Right atrium auricular region (tissue), 2 donors: ENCODE measurements at regions not wholly inside any gene's neighbourhood (a gene's known extent, or its start where the extent isn't known, plus 50 kb on each side); places are given as distances from the start of the nearest gene placed in this dataset.

Experiments
- DNase-seq: peaks from one replicate; pipeline ENCODE4 v3.0.0-alpha.2; 2019; ENCODE audit warnings: low spot score
- H3K27ac ChIP-seq, 2 donors: fragments of 200-600 bp; sonication (generic); 1 replicate in 1 of 2; 2 replicates in 1 of 2; pipeline ENCODE4 v1.5.1; 2016 to 2019
- H3K27me3 ChIP-seq, 2 donors: fragments of 200-600 bp; sonication (generic); one replicate each; pipeline versions ENCODE4 v1.5.1 to v1.6.0; 2017 to 2019
- H3K36me3 ChIP-seq: fragments of 200-600 bp; sonication (generic); one replicate; pipeline ENCODE4 v1.5.1; 2016
- H3K4me1 ChIP-seq, 2 donors: fragments of 200-600 bp; sonication (generic); one replicate each; pipeline versions ENCODE4 v1.5.1 to v1.6.0; 2017 to 2019
- H3K4me3 ChIP-seq, 2 donors: fragments of 200-600 bp; sonication (generic); 1 replicate in 1 of 2; 2 replicates in 1 of 2; pipeline ENCODE4 v1.5.1; 2017 to 2019; ENCODE audit warnings: mild to moderate bottlenecking in 1 of 2, moderate library complexity in 1 of 2
- H3K9me3 ChIP-seq, 2 donors: fragments of 200-600 bp; sonication (generic); one replicate each; pipeline ENCODE4 v1.5.1; 2019
- TF ChIP-seq, protein P1 (sequence below), 2 donors: fragments of 200-600 bp; sonication (generic); IDR thresholded peaks; one replicate each; pipeline ENCODE4 v1.5.1; 2019; ENCODE audit warnings: antibody characterized with exemption in 2 of 2

DNA sequence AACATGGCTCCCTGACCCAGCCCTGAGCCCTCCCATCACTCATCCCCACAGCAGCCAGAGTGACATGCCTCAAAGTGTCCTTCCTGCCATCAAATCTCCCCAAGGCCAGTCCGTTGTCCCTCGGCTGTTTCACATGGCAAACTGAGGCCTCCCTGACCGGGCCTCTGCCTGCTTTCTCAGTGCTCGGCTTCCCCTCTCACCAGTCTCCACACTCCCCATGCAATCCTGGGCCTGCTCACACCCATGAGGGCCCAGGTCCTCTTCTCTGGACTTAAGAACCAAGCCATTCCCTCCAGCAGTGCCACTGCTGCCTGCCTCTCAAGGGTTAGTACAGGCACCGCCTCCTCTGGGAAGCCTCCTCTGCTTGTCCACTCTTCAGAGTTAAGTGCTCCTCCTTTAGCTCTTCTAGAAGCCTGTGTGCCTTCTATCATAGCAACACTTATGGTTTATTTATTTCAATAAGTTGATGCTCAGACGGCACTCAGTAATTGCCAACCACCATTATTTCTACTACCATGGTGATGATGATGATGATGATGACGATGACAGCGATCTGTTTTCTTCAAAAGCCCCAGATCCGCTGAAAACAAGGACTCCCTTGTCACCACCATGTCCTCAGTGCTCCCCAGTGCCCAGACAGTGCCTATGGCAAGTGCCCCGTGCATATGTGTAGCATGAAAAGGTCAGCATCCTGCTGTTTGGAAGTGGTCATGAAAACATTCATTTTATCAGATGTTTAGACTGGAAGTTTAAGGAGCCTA is 449.0 kb downstream of the CDH26 start:
- no peaks in the 10 kb centered on the region for H3K27me3 ChIP-seq
- H3K4me3 ChIP-seq: no peak overlapping the region
- H3K36me3 ChIP-seq: no peaks in the 10 kb centered on the region
- TF ChIP-seq, protein P1, sequence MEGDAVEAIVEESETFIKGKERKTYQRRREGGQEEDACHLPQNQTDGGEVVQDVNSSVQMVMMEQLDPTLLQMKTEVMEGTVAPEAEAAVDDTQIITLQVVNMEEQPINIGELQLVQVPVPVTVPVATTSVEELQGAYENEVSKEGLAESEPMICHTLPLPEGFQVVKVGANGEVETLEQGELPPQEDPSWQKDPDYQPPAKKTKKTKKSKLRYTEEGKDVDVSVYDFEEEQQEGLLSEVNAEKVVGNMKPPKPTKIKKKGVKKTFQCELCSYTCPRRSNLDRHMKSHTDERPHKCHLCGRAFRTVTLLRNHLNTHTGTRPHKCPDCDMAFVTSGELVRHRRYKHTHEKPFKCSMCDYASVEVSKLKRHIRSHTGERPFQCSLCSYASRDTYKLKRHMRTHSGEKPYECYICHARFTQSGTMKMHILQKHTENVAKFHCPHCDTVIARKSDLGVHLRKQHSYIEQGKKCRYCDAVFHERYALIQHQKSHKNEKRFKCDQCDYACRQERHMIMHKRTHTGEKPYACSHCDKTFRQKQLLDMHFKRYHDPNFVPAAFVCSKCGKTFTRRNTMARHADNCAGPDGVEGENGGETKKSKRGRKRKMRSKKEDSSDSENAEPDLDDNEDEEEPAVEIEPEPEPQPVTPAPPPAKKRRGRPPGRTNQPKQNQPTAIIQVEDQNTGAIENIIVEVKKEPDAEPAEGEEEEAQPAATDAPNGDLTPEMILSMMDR (IDR thresholded peaks at IDR 0.05): no peak
- H3K9me3 ChIP-seq: no peaks in the 10 kb centered on the region
- no peaks in the 10 kb centered on the region for H3K4me1 ChIP-seq
- DNase-seq: no peak
- H3K27ac ChIP-seq: no peak overlapping the region

DNA sequence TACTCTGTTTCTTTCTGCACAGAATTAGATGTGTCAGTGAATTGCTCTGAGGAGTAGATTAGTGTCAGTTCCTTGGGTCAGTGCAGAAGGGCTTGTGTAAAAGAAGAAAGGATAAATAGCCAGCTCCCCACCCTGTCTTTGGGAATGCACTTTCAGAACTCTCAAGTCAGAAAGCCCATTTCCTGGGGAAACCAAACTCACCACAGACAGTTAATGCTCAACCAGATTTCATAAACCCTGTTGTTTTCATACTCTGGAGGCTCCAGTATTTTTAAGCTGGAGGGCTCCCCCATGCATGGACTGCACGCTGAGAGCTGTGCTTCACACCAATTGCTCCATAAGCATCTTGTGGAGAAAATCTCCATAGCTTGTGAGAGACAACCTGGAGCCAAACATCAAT is 449.7 kb downstream of the CDH26 start:
- no peaks in the 10 kb centered on the region for H3K36me3 ChIP-seq
- H3K27ac ChIP-seq: no peak overlapping the region
- H3K27me3 ChIP-seq: no peaks in the 10 kb centered on the region
- DNase-seq: no peak
- H3K9me3 ChIP-seq: no peaks in the 10 kb centered on the region
- TF ChIP-seq, protein P1 (IDR thresholded peaks at IDR 0.05): no peak
- H3K4me1 ChIP-seq: no peaks in the 10 kb centered on the region
- H3K4me3 ChIP-seq: no peak overlapping the region

DNA sequence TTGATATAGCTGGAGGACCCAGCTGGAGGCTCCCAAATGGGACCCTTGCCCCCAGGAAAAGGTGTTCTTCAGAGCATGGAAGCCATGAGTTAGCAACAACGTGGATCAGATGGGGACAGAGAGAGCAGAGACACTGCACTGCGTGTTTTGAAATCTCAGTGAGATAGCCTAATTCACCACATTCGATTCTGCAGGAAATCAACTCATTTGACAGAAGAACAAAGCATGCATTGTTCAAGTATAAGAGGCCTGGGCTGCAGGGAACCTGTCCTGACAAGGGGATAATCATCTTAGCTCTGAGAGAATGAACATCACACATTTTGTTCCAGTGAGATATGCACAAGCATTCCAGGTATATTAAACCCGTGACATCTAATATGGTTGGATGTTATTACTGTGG is 450.2 kb downstream of the CDH26 start:
- Histone ChIP-seq H3K36me3 (no peaks in the 10 kb centered on the region), H3K4me1 (no peaks in the 10 kb centered on the region), H3K4me3 (no peak overlapping the region), H3K27me3 (no peaks in the 10 kb centered on the region), H3K9me3 (no peaks in the 10 kb centered on the region), H3K27ac (no peak overlapping the region)
- DNase-seq: no peak
- TF ChIP-seq, protein P1 (IDR thresholded peaks at IDR 0.05): no peak

DNA sequence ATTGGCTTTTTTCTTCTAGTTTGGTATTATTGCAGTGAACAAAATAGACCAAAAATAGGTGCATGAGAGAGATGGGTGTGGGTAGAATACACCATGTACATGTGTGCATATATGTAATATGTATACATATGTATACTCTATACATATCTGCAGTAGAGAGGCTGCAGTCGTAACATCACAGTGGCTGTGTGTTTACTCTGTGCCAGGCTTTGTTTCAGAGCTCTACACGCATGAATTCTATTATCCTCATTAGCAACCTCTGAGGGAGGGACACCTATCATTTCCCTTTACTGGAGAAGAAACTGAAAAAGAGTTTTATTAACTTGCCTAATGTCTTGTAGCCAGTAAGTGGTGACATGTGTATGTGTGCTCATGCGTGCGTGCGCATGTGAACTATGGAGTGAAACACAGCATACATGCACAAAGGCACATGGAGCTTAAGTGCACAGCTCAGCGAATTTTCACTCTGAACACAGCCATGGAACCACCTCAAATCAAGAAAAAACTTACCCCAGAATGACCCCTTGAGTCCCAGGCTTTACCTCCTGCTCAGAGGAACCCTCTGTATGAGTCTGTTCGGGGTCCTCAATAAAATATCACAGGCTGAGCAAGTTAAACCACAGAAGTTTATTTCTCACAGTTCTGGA is 452.5 kb downstream of the CDH26 start:
- H3K36me3 ChIP-seq: no peaks in the 10 kb centered on the region
- H3K4me1 ChIP-seq: no peaks in the 10 kb centered on the region
- no peak overlapping the region for H3K4me3 ChIP-seq
- no peak for DNase-seq
- H3K27me3 ChIP-seq: no peaks in the 10 kb centered on the region
- no peak overlapping the region for H3K27ac ChIP-seq
- TF ChIP-seq, protein P1 (IDR thresholded peaks at IDR 0.05): no peak
- no peaks in the 10 kb centered on the region for H3K9me3 ChIP-seq

DNA sequence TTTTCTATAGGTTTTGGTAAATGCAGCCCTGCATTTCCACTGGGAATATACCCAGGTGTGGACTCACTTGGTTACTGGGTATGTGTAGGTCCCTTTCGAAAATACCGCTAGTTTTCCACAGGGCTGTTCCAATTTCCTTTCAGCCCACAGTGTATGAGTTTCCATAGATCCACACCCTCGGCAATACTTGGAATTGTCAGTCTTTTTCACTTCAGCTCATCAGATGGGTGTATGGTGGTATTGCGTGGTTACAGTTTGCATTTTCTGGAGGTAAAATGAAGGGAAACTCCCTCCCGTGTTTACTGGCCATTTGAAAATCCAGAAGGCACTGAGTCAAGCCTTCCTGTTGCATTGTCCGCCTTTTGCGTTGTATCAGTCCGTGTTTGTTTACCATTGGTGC is 453.6 kb downstream of the CDH26 start:
- Histone ChIP-seq H3K9me3 (no peaks in the 10 kb centered on the region), H3K36me3 (no peaks in the 10 kb centered on the region), H3K27ac (no peak overlapping the region), H3K4me1 (no peaks in the 10 kb centered on the region), H3K27me3 (no peaks in the 10 kb centered on the region), H3K4me3 (no peak overlapping the region)
- no peak for DNase-seq
- TF ChIP-seq, protein P1 (IDR thresholded peaks at IDR 0.05): no peak
